ENCODE measurements at regions not wholly inside any gene's neighbourhood (a gene's known extent, or its start where the extent isn't known, plus 50 kb on each side); places are given as distances from the start of the nearest gene placed in this dataset.
A peak's percentile ranks its signal among the peaks of the same experiment; 100 is the strongest.

DNA sequence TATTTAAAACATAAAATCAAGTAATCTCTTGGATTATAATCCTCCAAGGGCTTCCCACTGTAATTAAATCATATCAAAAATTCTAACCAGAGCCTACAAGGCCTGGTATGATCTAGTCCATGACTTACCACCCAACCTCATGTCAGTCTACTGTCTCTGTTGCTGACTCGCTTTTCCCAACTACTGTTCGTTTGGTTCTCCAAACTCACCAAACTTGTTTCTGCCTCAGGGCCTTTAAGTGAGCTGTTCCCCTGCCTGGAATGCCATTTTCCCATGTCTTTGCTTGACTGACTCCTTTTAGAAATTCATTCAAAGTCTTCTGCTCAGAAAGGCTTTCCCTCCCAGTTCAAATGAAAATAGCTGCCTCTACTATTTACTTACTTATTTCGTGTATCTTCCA, 95.9 kb downstream of the ZC3H11B start:
- Histone ChIP-seq H2AFZ (ENCODE audit: low read length) (no peak overlapping the region), H3K27ac (ENCODE audit: insufficient read depth, low read length) (no peak overlapping the region), H3K9me3 (ENCODE audit: control insufficient read depth, insufficient read depth, low read depth, low read length) (no peaks in the 10 kb centered on the region), H3K36me3 (ENCODE audit: control insufficient read depth, insufficient read depth, low read length) (no peaks in the 10 kb centered on the region), H3K27me3 (ENCODE audit: control insufficient read depth, insufficient read depth, low read length) (no peaks in the 10 kb centered on the region), H4K20me1 (ENCODE audit: control insufficient read depth, extremely low read depth, insufficient read depth, low read length) (no peaks in the 10 kb centered on the region), H3K4me3 (replicated peaks in 1 of 4; ENCODE audit: control extremely low read depth in 1 of 4, insufficient read depth in 1 of 4, low read depth in 3 of 4, low read length in 4 of 4) (no peak overlapping the region), H3K4me1 (ENCODE audit: control insufficient read depth, extremely low read depth, insufficient read depth, low read length) (no peaks in the 10 kb centered on the region), H3K79me2 (ENCODE audit: control insufficient read depth, insufficient read depth, low read length) (no peaks in the 10 kb centered on the region), H3K4me2 (ENCODE audit: extremely low read depth, insufficient read depth, low read length) (no peak overlapping the region), H3K9ac (ENCODE audit: insufficient read depth, low read length) (no peak overlapping the region)
- no peak for DNase-seq (ENCODE audit: low read depth in 2 of 2)
- TF ChIP-seq EZH2 (IDR thresholded peaks at IDR 0.05; ENCODE audit: low read length, missing control alignments): no peak
- no peak for TF ChIP-seq CTCF (conservative IDR thresholded peaks at IDR 0.05 in 1 of 2, IDR thresholded peaks at IDR 0.05 in 1 of 2; ENCODE audit: low read depth in 1 of 2, low read length in 2 of 2)

GRCh38 chr1:219514728-219515127, 98.2 kb downstream of the ZC3H11B start:
- no peak for DNase-seq (ENCODE audit: low read depth in 2 of 2)
- TF ChIP-seq CTCF (conservative IDR thresholded peaks at IDR 0.05 in 1 of 2, IDR thresholded peaks at IDR 0.05 in 1 of 2; ENCODE audit: low read depth in 1 of 2, low read length in 2 of 2) (no peak), EZH2 (IDR thresholded peaks at IDR 0.05; ENCODE audit: low read length, missing control alignments) (no peak)
- no peaks in the 10 kb centered on the region for H3K4me1 ChIP-seq (ENCODE audit: control insufficient read depth, extremely low read depth, insufficient read depth, low read length)

GRCh38 chr1:219507437-219507836, 105.5 kb downstream of the ZC3H11B start:
- no peak overlapping the region for H3K9ac ChIP-seq (ENCODE audit: insufficient read depth, low read length)
- H3K4me1 ChIP-seq (ENCODE audit: control insufficient read depth, extremely low read depth, insufficient read depth, low read length): no peaks in the 10 kb centered on the region
- H4K20me1 ChIP-seq (ENCODE audit: control insufficient read depth, extremely low read depth, insufficient read depth, low read length): no peaks in the 10 kb centered on the region
- H3K27ac ChIP-seq (ENCODE audit: insufficient read depth, low read length): no peak overlapping the region
- no peaks in the 10 kb centered on the region for H3K9me3 ChIP-seq (ENCODE audit: control insufficient read depth, insufficient read depth, low read depth, low read length)
- H3K27me3 ChIP-seq (ENCODE audit: control insufficient read depth, insufficient read depth, low read length): no peaks in the 10 kb centered on the region
- no peaks in the 10 kb centered on the region for H3K79me2 ChIP-seq (ENCODE audit: control insufficient read depth, insufficient read depth, low read length)
- no peak overlapping the region for H3K4me2 ChIP-seq (ENCODE audit: extremely low read depth, insufficient read depth, low read length)
- H3K36me3 ChIP-seq (ENCODE audit: control insufficient read depth, insufficient read depth, low read length): no peaks in the 10 kb centered on the region
- DNase-seq (ENCODE audit: low read depth in 2 of 2): peak in 1 of 2 donors; percentile 20
- H3K4me3 ChIP-seq (replicated peaks in 1 of 4; ENCODE audit: control extremely low read depth in 1 of 4, insufficient read depth in 1 of 4, low read depth in 3 of 4, low read length in 4 of 4): no peak overlapping the region
- no peak overlapping the region for H2AFZ ChIP-seq (ENCODE audit: low read length)
- TF ChIP-seq CTCF (conservative IDR thresholded peaks at IDR 0.05 in 1 of 2, IDR thresholded peaks at IDR 0.05 in 1 of 2; ENCODE audit: low read depth in 1 of 2, low read length in 2 of 2) (no peak), EZH2 (IDR thresholded peaks at IDR 0.05; ENCODE audit: low read length, missing control alignments) (no peak)

More at GRCh38 chr1:219514728-219515127, 98.2 kb downstream of the ZC3H11B start:
- no peaks in the 10 kb centered on the region for H3K79me2 ChIP-seq (ENCODE audit: control insufficient read depth, insufficient read depth, low read length)
- H3K9me3 ChIP-seq (ENCODE audit: control insufficient read depth, insufficient read depth, low read depth, low read length): no peaks in the 10 kb centered on the region
- H4K20me1 ChIP-seq (ENCODE audit: control insufficient read depth, extremely low read depth, insufficient read depth, low read length): no peaks in the 10 kb centered on the region
- H3K9ac ChIP-seq (ENCODE audit: insufficient read depth, low read length): no peak overlapping the region
- H3K27ac ChIP-seq (ENCODE audit: insufficient read depth, low read length): no peak overlapping the region
- no peaks in the 10 kb centered on the region for H3K36me3 ChIP-seq (ENCODE audit: control insufficient read depth, insufficient read depth, low read length)
- H2AFZ ChIP-seq (ENCODE audit: low read length): no peak overlapping the region
- no peak overlapping the region for H3K4me3 ChIP-seq (replicated peaks in 1 of 4; ENCODE audit: control extremely low read depth in 1 of 4, insufficient read depth in 1 of 4, low read depth in 3 of 4, low read length in 4 of 4)
- H3K4me2 ChIP-seq (ENCODE audit: extremely low read depth, insufficient read depth, low read length): no peak overlapping the region
- no peaks in the 10 kb centered on the region for H3K27me3 ChIP-seq (ENCODE audit: control insufficient read depth, insufficient read depth, low read length)
